ENCODE measurements at regions not wholly inside any gene's neighbourhood (a gene's known extent, or its start where the extent isn't known, plus 50 kb on each side); places are given as distances from the start of the nearest gene placed in this dataset.
"Not testable (repeated sequence)": the region's sequence is repeated elsewhere in the genome, so short reads cannot be mapped to it uniquely, and the experiment has no call there.

GRCh38 chr11:129572667-129573066 lies 197.0 kb downstream of the BARX2 start:
- H3K9me3 Mint-ChIP-seq, result peaks cover 6 to 14% of the 10 kb centered on the region in 2 donors
- H3K4me1 Mint-ChIP-seq (ENCODE audit: low read depth); H3K27ac Mint-ChIP-seq; H3K4me3 Mint-ChIP-seq; H3K27me3 Mint-ChIP-seq (ENCODE audit: low read depth); DNase-seq; ATAC-seq (replicated peaks in 1 of 2); H3K36me3 Mint-ChIP-seq (ENCODE audit: insufficient read depth in 2 of 2): not testable (repeated sequence)

- DNase-seq, result no peak
- H3K36me3 Mint-ChIP-seq (ENCODE audit: insufficient read depth in 2 of 2), result peaks cover 3 to 5% of the 10 kb centered on the region in 2 donors
- ATAC-seq (replicated peaks in 1 of 2), result no peak
- no peak overlapping the region for H3K27ac Mint-ChIP-seq
- peaks cover 6 to 14% of the 10 kb centered on the region in 2 donors for H3K9me3 Mint-ChIP-seq
- H3K4me3 Mint-ChIP-seq, result no peak overlapping the region
- H3K27me3 Mint-ChIP-seq (ENCODE audit: low read depth), result peaks cover 7% of the 10 kb centered on the region
- H3K4me1 Mint-ChIP-seq (ENCODE audit: low read depth), result no peaks in the 10 kb centered on the region
Observed at GRCh38 chr11:129573161-129573560, 197.5 kb downstream of the BARX2 start.

- Mint-ChIP-seq H3K4me3 (no peak overlapping the region), H3K4me1 (ENCODE audit: low read depth) (no peaks in the 10 kb centered on the region), H3K27ac (no peak overlapping the region), H3K9me3 (peaks cover 3 to 6% of the 10 kb centered on the region in 2 donors), H3K27me3 (ENCODE audit: low read depth) (peaks cover 7% of the 10 kb centered on the region), H3K36me3 (ENCODE audit: insufficient read depth in 2 of 2) (peaks cover 3 to 5% of the 10 kb centered on the region in 2 donors)
- DNase-seq, result no peak
- ATAC-seq (replicated peaks in 1 of 2), result no peak
Observed at GRCh38 chr11:129574431-129574830, 198.8 kb downstream of the BARX2 start.

- no peak for ATAC-seq (replicated peaks in 1 of 2)
- H3K36me3 Mint-ChIP-seq (ENCODE audit: insufficient read depth in 2 of 2), result peaks cover 3 to 5% of the 10 kb centered on the region in 2 donors
Observed at GRCh38 chr11:129576652-129577051, 201.0 kb downstream of the BARX2 start.

GRCh38 chr11:129578006-129578405 lies 202.4 kb downstream of the BARX2 start:
- Mint-ChIP-seq H3K4me3 (no peak overlapping the region), H3K4me1 (ENCODE audit: low read depth) (no peaks in the 10 kb centered on the region), H3K27me3 (ENCODE audit: low read depth) (peaks cover 7% of the 10 kb centered on the region), H3K36me3 (ENCODE audit: insufficient read depth in 2 of 2) (peaks cover 3 to 5% of the 10 kb centered on the region in 2 donors), H3K27ac (no peak overlapping the region), H3K9me3 (peaks cover 1 to 2% of the 10 kb centered on the region in 2 donors)
- no peak for ATAC-seq (replicated peaks in 1 of 2)
- no peak for DNase-seq

More at GRCh38 chr11:129576652-129577051, 201.0 kb downstream of the BARX2 start:
- Mint-ChIP-seq H3K9me3 (peaks cover 1 to 2% of the 10 kb centered on the region in 2 donors), H3K4me1 (ENCODE audit: low read depth) (no peaks in the 10 kb centered on the region), H3K27me3 (ENCODE audit: low read depth) (peaks cover 7% of the 10 kb centered on the region), H3K27ac (no peak overlapping the region), H3K4me3 (no peak overlapping the region)
- DNase-seq, result no peak

- H3K36me3 Mint-ChIP-seq (ENCODE audit: insufficient read depth in 2 of 2), result peaks cover 0 to 3% of the 10 kb centered on the region in 2 donors
- peaks cover 14% of the 10 kb centered on the region for H3K27me3 Mint-ChIP-seq (ENCODE audit: low read depth)
- no peaks in the 10 kb centered on the region for H3K4me1 Mint-ChIP-seq (ENCODE audit: low read depth)
- H3K9me3 Mint-ChIP-seq, result peaks cover 0 to 2% of the 10 kb centered on the region in 2 donors
- no peak overlapping the region for H3K27ac Mint-ChIP-seq
- no peak for DNase-seq
- H3K4me3 Mint-ChIP-seq, result no peak overlapping the region
- no peak for ATAC-seq (replicated peaks in 1 of 2)
Observed at GRCh38 chr11:129580278-129580677, 204.6 kb downstream of the BARX2 start.

GRCh38 chr11:129584316-129584715 lies 208.7 kb downstream of the BARX2 start:
- DNase-seq, result no peak
- Mint-ChIP-seq H3K4me3 (no peak overlapping the region), H3K36me3 (ENCODE audit: insufficient read depth in 2 of 2) (no peaks in the 10 kb centered on the region), H3K27me3 (ENCODE audit: low read depth) (peaks cover 13% of the 10 kb centered on the region), H3K9me3 (peaks cover 0 to 3% of the 10 kb centered on the region in 2 donors), H3K27ac (no peak overlapping the region), H3K4me1 (ENCODE audit: low read depth) (peaks cover 5% of the 10 kb centered on the region)
- no peak for ATAC-seq (replicated peaks in 1 of 2)

GRCh38 chr11:129589190-129589860 lies 213.7 kb downstream of the BARX2 start:
- DNase-seq, result no peak
- peaks cover 0 to 3% of the 10 kb centered on the region in 2 donors for H3K9me3 Mint-ChIP-seq
- H3K27ac Mint-ChIP-seq, result no peak overlapping the region
- peaks cover 24% of the 10 kb centered on the region for H3K27me3 Mint-ChIP-seq (ENCODE audit: low read depth)
- ATAC-seq (replicated peaks in 1 of 2), result no peak
- H3K4me1 Mint-ChIP-seq (ENCODE audit: low read depth), result peaks cover 5% of the 10 kb centered on the region
- no peak overlapping the region for H3K4me3 Mint-ChIP-seq
- no peaks in the 10 kb centered on the region for H3K36me3 Mint-ChIP-seq (ENCODE audit: insufficient read depth in 2 of 2)

GRCh38 chr11:129590030-129590752 lies 214.5 kb downstream of the BARX2 start:
- Mint-ChIP-seq H3K4me1 (ENCODE audit: low read depth) (peaks cover 5% of the 10 kb centered on the region), H3K27ac (no peak overlapping the region), H3K36me3 (ENCODE audit: insufficient read depth in 2 of 2) (no peaks in the 10 kb centered on the region), H3K27me3 (ENCODE audit: low read depth) (peaks cover 24% of the 10 kb centered on the region), H3K4me3 (no peak overlapping the region), H3K9me3 (peaks cover 0 to 3% of the 10 kb centered on the region in 2 donors)
- ATAC-seq (replicated peaks in 1 of 2) (no peak), DNase-seq (no peak)

- DNase-seq (no peak), ATAC-seq (replicated peaks in 1 of 2) (no peak)
- Mint-ChIP-seq H3K9me3 (peaks cover 0 to 3% of the 10 kb centered on the region in 2 donors), H3K4me3 (no peak overlapping the region), H3K4me1 (ENCODE audit: low read depth) (peaks cover 5% of the 10 kb centered on the region), H3K27me3 (ENCODE audit: low read depth) (peaks cover 24% of the 10 kb centered on the region), H3K36me3 (ENCODE audit: insufficient read depth in 2 of 2) (no peaks in the 10 kb centered on the region), H3K27ac (no peak overlapping the region)
Observed at GRCh38 chr11:129590753-129591475, 215.3 kb downstream of the BARX2 start.

- no peak for DNase-seq
- no peaks in the 10 kb centered on the region for H3K36me3 Mint-ChIP-seq (ENCODE audit: insufficient read depth in 2 of 2)
- ATAC-seq (replicated peaks in 1 of 2), result no peak
- H3K27me3 Mint-ChIP-seq (ENCODE audit: low read depth), result peaks cover 24% of the 10 kb centered on the region
- peaks cover 5% of the 10 kb centered on the region for H3K4me1 Mint-ChIP-seq (ENCODE audit: low read depth)
- H3K4me3 Mint-ChIP-seq, result no peak overlapping the region
- peaks cover 2 to 8% of the 10 kb centered on the region in 2 donors for H3K9me3 Mint-ChIP-seq
- no peak overlapping the region for H3K27ac Mint-ChIP-seq
Observed at GRCh38 chr11:129591527-129591926, 215.9 kb downstream of the BARX2 start.

- Mint-ChIP-seq H3K4me1 (ENCODE audit: low read depth) (peaks cover 5% of the 10 kb centered on the region), H3K27ac (no peak overlapping the region), H3K27me3 (ENCODE audit: low read depth) (peaks cover 24% of the 10 kb centered on the region)
Observed at GRCh38 chr11:129592191-129592590, 216.5 kb downstream of the BARX2 start.

GRCh38 chr11:129593098-129593497 lies 217.4 kb downstream of the BARX2 start:
- DNase-seq (no peak), ATAC-seq (replicated peaks in 1 of 2) (no peak)
- H3K4me3 Mint-ChIP-seq, result no peak overlapping the region
- H3K27me3 Mint-ChIP-seq (ENCODE audit: low read depth), result peaks cover 18% of the 10 kb centered on the region
- H3K36me3 Mint-ChIP-seq (ENCODE audit: insufficient read depth in 2 of 2), result no peaks in the 10 kb centered on the region
- peaks cover 2 to 5% of the 10 kb centered on the region in 2 donors for H3K9me3 Mint-ChIP-seq
- H3K4me1 Mint-ChIP-seq (ENCODE audit: low read depth), result no peaks in the 10 kb centered on the region
- H3K27ac Mint-ChIP-seq, result no peak overlapping the region

More at GRCh38 chr11:129592191-129592590, 216.5 kb downstream of the BARX2 start:
- no peak overlapping the region for H3K4me3 Mint-ChIP-seq
- peaks cover 2 to 8% of the 10 kb centered on the region in 2 donors for H3K9me3 Mint-ChIP-seq
- H3K36me3 Mint-ChIP-seq (ENCODE audit: insufficient read depth in 2 of 2), result no peaks in the 10 kb centered on the region
- ATAC-seq (replicated peaks in 1 of 2) (no peak), DNase-seq (no peak)

Data from activated T-cell treated with anti-CD3 and anti-CD28 coated beads, Interleukin-2, amount 50 U/mL, for 72 hours (primary cell).